Posterior vena cava (tissue), 2 donors: ENCODE measurements at regions not wholly inside any gene's neighbourhood (a gene's known extent, or its start where the extent isn't known, plus 50 kb on each side); places are given as distances from the start of the nearest gene placed in this dataset.

Experiments
- DNase-seq: peaks from one replicate; pipeline ENCODE4 v3.0.0-alpha.2; 2020; ENCODE audit warnings: low spot score
- intact Hi-C, 2 donors: fragments of 100-400 bp; cut with DNase I; formaldehyde crosslinking; loops; one replicate each; pipeline versions ENCODE4 v1.14.1 to v1.14.2; 2022 to 2023
- donor health status: DM: yes; HTN: yes; CAD: no.
- donor health status: DM: yes; HTN: yes; CAD: no.

GRCh38 chr14:101358320-101359125 is 202.8 kb upstream of the DIO3 start:
- DNase-seq, result peak; percentile 66

GRCh38 chr14:101359221-101360053 is 201.9 kb upstream of the DIO3 start:
- intact Hi-C loops, result no loop called here
- peak; percentile 91 for DNase-seq

More at GRCh38 chr14:101358320-101359125, 202.8 kb upstream of the DIO3 start:
- intact Hi-C loops, result no loop called here

GRCh38 chr14:101360054-101360911 is 201.0 kb upstream of the DIO3 start:
- intact Hi-C loops, result no loop called here
- peak; percentile 88 for DNase-seq

- intact Hi-C loops, result no loop called here
- peak; percentile 78 for DNase-seq
Observed at GRCh38 chr14:101361044-101361443, 200.3 kb upstream of the DIO3 start.

DNA sequence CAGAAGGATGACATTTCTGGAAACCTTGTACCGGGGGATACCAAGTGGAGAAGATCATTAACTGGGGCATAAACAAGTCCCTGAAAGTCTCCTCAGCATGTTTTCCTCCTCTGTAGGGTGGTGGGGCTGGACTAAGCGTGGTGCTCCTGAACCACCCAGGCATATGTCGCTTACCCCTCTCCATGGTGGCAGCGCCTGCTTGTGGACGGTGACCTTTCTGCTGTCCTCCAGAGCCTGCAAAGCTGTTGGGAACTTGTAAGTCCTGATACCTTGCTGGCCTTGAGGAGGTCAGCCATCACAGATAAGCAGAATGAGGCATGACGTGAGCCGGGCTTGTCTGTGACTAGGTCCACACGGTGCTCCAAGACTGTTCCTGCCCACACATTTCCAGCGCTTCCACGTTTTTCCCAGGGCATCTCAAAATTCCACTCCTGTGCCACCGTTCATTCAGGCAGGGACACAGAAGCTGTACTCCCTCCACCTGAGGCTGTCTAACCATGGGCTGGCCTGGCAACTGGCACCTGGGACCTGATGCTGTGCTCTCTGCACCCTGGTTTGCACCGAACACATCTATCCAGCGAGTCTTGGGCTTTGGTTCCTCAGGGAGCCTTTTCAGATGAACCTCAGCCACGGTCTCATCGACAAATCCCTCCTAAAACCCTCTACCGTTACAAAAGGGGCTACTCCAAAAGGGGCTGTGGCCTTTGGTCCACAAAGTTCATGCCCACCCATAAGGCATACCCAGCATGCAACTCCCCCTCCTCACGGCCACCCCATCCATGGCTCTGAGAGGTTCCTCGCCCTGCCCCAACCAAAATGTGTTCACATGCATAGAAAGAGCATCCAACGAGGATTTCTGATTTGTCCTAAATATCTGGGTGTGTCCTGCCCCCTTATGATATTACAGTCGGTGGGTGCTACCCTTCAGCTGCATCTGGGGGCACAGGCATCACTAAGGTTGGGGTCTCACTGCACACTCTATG is 199.6 kb upstream of the DIO3 start:
- no peak for DNase-seq
- intact Hi-C loops, result no loop called here

- peak; percentile 79 for DNase-seq
- intact Hi-C loops, result no loop called here
Observed at GRCh38 chr14:101362529-101363260, 198.6 kb upstream of the DIO3 start.

DNA sequence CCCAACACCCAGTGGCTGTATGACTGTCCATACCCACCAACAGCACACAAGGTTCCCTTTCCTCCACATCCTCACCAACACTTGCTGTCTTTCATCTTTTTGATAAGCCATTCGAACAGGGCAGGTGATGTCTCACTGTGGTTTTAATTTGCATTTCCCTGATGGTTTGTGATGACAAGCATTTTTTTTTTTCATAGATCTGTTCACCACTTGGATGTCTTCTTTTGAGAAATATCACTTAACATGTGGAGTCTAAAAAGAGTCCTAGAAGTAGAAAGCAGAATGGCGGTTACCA is 198.1 kb upstream of the DIO3 start:
- intact Hi-C loops, result no loop called here
- DNase-seq, result no peak

GRCh38 chr14:101363880-101364391 is 197.4 kb upstream of the DIO3 start:
- peak; percentile 48 for DNase-seq
- intact Hi-C loops, result no loop called here

DNA sequence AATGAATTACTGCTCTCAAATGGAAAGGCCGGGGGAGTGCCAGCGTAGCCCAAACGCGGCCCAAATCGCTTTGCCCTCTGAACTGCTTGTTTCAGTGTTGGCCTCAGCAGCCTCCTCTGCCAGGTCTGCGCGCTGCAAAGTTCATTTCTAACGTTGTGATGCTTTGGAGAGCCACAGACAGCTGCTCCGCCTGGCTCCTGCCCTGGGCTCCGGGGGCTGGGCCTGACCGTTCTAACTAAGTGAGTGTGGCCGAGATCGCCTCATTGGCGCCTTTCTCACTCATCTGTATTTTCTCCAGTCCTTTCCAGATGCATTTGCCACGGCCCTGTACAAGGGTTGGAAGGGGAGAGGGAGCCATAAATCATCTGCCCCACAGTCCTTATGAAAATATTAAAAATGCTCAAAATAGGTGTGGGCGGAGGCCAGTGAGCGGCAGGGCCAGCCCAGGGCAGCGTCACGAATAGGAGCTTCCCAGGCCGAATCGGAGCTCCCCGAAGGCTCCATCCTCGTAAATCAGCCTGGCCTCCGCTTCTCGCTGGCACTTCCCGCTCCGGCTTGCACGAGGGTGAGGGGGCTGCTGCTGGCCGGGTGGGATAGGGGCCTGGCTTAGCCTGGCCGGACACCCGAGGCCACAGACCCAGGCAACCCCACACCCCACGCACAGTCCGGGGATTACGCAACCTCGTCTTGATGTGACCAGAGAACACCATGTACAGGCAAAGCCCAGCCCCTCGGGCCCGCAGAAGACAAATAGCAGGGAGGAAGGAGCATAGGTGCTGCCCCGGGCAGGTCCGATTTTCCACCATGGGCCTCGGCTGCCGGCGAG is 196.6 kb upstream of the DIO3 start:
- peak; percentile 95 for DNase-seq
- intact Hi-C loops, result no loop called here

DNA sequence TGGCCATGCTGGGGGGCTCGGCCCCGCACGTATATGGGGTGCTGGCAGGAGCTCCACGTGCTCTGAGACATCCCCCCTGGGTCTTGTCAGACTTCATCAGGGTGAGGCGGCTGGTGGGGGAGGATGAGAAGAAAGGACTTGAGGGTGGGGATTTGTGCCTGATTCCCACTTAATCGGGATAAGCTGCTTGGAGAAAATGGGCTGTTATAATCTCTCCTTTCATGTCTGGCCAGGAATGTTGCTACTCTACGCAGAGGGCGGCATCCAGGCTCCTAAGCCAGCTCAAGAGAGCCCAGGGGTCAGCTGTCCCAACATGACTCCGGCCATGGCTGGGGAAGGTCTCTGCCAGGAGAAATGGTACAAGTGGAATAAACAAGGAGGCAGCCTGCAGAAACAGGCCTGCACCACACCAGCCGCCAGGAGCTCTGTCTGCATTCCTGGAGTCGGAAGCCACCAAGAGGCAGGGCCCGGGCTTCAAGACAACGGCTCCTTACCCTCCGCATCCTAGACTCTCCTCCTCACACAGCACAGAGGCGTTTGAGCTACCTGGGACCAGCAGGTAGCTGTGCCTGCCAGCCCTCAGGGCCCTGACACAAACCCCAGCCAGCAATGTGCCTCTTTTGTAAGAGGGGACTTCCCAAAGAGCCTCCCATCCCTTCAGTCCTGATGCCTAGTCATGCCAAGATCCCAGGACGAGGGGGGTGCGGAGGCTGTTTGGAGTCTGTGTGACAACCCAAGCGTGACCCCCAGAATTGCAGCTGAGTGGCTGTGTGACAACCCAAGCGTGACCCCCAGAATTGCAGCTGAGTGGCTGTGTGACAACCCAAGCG is 195.8 kb upstream of the DIO3 start:
- peak; percentile 83 for DNase-seq
- intact Hi-C loops, result no loop called here

DNA sequence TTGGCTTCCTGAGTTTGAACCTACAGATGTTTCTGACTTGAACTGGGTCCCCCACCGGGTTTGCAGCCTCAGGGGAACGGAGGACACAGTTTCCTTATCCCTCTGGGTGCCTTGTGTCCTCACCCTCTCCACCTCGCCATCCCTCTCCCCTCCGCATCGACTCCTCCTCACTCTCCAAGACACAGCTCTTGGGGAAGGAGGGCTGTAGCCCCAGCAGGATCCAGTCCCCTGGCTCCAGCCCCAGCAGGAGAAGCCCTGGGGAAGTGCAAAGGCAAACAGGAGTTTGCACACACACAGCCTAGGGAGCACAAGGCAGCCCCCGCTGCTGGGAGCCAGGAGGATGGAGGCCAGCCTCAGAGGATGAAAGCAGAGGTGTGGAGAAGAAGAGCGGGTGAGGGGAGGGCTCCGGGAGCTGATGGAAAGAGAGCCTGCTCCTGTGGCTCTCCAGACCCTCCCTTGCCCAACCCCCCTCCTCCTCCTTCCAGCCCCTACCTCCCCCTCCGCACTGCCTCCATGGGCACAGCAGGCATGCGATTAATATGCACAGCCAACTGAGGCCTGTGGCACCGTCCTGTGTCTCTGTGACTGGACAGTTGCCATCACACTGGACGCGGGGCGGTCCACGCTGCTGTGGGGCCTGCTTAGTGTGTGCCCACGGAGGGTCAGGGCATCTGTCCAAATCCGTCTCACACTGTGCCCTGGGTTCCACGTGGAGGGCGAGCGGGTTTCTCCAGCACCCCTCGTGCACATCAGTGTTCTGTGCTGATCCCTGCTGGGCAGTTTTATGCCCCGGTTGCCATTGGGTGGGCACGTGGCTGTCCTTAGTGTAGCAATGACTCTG is 193.7 kb upstream of the DIO3 start:
- DNase-seq, result peak; percentile 73
- intact Hi-C loops, result no loop called here

DNA sequence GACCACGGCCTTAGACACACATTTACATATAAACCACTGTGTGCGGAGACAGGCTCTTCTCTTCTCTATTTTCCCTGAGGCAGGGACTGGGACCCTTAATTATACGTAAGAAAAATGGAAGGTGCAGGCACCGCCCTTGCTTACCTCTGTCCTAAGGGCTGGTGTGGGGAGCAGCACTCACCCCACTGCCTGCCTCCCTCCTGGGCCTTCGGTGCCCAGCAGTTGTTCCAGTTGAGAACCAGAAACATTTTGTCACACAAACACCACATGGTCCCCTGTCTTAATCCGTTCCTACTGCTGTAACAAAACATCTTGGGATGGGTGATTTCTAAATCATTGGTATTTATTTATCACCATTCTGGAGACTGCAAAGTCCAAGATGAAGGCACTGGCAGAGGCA is 192.7 kb upstream of the DIO3 start:
- DNase-seq, result no peak
- intact Hi-C loops, result no loop called here

DNA sequence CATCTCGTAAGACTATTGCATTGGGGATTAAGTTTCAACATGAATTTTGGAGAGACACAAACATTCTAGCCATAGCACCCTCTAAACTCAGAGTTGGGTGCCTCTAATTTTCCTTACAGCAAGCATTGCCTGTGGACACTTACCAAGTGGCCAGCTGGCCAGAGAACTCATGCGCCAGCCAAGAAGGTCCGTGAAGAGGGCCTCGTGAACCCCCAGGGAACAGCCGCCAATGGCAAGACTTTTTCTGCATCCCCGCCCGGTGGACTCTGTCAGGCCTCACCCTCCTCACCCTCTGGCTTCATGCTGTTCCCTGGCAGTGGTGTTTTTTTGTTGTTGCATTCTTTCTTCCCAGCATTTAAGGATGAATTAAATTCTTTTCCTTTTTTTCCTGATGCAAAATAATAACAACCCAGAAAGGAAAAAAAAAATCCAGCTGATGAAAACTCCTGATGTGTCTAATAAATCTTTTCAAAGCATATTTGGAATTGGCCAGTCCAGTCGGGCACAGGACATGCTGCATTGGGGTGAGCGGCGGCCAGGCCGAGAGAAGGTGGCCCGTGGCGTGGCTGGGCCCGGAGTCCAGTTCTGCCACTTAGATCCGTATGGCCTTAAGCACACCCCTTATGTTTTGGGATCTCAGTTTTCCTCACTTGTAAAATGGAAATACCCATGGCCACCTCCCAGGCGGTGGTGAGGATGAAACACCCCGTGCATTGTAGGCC is 191.9 kb upstream of the DIO3 start:
- intact Hi-C loops, result no loop called here
- DNase-seq, result peak; percentile 76

GRCh38 chr14:101369916-101370592 is 191.2 kb upstream of the DIO3 start:
- intact Hi-C loops, result loop anchor here in 1 of 2 donors (1.0 kb wide), 1 partner anchor 22 kb away; no protein-coding TSS in a partner anchor
- DNase-seq, result peak; percentile 74
